ENCODE measurements at regions not wholly inside any gene's neighbourhood (a gene's known extent, or its start where the extent isn't known, plus 50 kb on each side); places are given as distances from the start of the nearest gene placed in this dataset.

DNA sequence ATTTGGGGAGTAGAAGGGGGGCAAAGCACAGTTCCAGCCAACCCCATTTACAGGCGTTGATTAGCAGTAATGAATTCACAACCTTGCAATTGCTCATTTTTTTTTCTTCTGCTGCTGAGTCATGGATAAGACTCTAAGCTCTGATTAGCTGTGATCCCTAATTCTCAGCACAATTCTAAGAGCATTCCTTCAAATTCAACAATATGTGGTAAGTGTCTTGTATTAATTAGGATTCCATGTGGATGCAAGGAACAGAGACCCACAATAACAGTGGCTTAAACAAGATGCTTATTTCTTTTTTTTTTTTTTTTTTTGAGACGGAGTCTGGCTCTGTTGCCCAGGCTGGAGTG lies 133.4 kb downstream of the PALM2AKAP2 start:
- DNase-seq (ENCODE audit: low spot score): no peak

DNA sequence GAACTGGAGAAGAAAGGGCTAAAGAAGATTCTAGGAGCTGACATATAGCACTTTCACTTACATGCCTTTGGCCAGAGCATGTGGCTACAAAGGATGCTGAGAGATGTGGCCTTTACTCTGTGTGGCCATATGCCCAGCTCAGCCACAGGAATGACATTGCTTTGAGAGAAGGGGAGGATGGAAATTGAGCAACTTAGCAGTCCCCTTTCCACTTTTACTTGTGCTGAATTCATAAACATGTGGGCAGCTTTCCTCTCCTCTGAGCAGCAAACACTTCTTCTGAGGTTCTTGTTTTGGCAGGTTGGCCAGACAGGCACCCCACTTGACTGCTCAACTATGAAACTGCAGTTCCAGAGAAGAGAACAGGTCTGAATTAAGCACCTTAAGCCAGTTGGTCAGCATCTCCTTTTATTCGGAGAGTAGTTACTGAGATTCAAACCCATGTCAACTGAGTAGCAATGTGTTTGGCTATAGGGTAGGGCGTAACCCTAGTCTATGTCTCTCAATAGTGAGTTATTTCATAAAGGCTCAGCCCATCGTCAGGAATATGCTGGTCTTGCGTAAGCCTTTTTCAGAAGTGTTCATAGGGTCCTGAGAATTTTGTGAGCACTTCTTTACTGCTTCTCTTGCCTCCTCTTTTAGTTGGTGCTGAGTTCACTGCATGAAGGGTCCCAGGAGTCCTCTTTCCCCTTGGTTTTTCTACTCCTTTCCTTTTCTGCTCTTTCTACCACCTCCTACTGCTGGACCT lies 134.5 kb downstream of the PALM2AKAP2 start:
- no peak for DNase-seq (ENCODE audit: low spot score)

DNA sequence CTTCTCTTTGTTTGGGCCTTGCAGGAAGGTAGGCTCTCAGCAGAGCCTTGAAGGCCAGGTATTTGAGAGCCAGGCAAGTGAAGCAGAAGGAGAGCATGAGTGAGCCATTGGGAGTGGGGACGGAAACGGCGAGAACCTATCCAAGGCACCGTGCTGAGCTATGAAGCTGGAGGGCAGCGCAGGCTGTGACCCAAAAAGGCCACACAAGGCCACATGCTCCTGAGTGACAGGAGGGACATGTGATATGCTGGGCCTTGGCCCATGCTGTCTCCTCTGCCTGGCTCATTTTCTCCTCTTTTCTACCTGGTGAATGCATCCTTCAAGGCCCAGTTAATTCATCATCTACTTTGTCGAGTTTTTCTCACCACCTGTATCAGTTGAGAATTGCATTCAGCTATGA lies 136.3 kb downstream of the PALM2AKAP2 start:
- DNase-seq (ENCODE audit: low spot score): no peak

DNA sequence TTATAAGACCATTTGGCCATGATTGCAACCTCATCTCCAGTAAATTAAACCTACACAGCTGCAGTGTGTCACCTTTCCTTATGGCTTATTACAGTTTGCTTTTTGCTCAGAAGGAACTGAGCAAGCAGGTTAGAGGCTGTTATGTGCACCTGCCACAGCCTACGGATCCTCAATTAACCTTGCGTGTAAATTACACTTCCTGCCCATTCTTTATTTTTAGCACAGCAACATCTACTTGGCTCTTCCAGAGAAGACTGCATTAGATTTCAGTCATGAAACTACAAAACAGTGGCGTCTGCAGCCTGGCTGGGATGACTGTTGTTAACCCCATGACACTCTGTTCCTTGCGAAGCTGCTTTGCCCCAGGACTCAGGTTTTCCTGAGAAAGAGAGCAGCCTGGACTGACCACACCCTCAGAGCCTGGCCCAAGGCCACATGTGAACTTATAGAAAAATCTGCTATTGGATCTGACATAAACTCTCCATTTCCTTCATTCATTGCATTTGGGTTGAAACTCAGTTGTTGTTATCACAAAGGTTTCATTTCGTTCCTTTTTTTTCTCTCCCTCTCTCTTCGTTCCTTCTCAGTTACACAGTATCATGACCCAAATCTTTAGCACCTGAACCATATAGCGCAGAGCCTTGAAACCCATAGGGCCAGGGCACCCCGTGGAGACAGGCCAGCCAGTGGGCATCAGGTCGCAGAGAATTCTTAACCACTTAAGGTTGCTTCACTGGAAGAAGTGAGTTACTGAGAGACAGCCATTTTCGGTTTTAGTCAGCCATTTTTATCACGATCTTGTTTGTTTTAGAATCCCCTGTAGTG lies 138.6 kb downstream of the PALM2AKAP2 start:
- no peak for DNase-seq (ENCODE audit: low spot score)

DNA sequence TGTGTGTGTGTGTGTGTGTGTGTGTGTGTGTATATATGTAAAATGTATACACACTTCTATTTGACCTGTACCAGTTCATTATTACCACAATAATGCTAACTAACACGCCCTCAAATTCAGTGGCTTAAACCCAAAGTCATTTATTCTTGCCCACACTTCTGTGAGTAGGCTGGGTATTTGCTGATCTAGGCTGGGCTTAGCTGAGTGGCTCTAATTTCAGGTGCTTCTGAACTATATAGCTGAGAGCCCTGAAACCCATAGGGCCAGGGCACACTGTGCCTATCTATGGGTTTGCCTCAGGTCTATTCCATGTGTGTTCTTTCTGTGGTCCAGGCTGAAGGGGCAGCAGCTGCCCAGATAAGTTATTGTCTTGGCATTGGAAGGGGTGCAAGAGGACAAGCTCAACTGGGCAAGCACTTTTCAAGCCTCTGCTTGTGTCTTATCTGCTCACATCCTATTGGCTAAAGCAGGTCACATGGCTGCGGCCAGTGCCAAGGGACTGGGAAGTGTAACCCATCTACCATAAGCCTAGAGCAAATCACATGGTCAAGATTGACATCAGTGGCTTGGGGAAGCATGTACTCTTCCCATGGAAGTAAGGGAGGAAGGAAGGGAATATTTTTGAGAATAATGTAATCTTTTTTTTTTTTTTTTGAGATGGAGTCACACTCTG lies 139.9 kb downstream of the PALM2AKAP2 start:
- no peak for DNase-seq (ENCODE audit: low spot score)

DNA sequence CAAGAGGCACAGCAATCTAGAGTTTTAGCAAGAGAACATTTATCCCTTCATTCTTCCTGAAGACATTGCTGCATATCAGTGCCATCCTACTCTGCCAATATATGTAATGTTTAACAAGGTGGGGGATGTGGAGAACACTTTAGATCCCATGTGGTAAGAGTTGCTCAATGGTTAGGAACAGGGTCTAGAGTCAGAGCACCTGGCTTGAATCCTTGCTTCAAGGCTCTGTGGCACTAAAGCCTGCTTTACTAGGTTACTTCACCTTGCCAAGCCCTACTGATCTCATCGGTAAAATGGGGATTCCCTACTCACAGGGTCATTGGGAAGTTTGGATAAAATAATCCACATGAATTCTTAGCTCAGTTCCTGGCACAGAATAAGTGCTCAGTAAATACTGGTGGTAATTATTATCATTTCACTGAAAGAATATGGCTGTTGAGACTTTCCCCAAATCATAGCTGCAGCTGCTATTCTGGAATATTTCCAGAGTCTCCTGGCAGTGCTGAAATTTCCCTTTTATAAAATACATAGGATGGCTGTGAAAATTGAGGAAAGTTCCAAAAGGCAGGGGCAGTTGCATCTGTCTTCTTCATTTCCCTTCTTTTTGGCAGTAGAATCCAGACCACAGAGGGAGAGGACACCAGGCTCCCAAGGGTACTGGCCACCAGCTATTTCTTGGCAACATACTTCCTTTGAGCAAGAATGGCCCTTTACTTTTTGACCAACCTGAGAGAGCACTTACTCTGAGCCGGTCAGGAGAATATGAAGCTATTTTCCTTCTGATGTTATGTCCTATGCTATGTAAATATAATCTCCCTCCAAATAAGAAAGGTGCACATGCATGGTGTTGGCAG lies 142.8 kb downstream of the PALM2AKAP2 start:
- no peak for DNase-seq (ENCODE audit: low spot score)

DNA sequence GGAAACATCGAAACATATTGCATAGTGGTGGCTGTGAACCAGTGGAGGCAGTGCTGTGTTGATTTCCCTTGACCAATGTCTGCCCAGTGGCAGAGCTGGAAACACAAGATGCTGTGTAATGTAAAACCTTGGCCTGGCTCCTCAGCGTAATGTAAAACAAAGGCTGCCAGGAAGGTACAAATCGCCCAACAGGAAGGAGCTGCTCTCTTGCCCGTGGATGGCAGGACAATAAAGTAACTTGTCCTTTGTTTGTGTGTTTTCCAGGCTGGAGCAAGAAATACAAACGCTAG lies 143.4 kb downstream of the PALM2AKAP2 start:
- no peak for DNase-seq (ENCODE audit: low spot score)

DNA sequence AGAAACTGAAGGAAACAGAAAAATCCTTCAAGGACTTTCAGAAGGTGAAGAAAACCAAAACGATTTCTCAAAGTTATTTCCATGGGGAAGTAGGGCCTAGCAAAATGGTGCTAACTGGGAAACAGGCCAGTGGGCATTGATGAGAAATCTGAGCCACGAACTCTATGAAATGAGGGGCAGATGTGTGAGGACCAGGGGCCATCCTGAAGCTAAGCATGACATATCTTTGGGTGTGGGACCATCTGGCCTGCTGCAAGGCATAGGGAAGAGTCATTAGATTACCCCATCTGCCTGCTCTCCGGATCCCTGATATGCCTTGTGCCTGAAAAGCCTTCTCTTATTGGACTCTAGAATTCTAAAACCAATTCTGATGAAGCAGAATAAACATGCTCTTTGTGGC lies 143.8 kb downstream of the PALM2AKAP2 start:
- DNase-seq (ENCODE audit: low spot score): no peak

DNA sequence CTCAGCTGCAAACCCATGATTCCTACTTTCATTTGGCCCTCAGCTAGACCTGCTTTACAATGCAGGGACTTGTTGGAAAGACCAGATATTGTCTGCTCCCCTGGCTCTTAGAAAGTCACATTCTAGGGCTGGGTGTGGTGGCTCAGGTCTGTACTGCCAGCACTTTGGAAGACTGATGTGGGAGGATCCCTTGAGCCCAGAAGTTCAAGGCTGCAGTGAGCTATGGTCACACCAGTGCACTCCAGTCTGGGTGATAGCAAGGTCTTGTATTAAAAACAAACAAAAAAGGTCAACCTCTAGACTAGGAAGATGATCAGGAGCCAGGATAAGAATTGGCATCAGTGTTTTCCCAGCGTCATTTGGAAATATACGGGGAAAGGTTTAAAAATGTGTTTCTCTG lies 145.8 kb downstream of the PALM2AKAP2 start:
- no peak for DNase-seq (ENCODE audit: low spot score)

DNA sequence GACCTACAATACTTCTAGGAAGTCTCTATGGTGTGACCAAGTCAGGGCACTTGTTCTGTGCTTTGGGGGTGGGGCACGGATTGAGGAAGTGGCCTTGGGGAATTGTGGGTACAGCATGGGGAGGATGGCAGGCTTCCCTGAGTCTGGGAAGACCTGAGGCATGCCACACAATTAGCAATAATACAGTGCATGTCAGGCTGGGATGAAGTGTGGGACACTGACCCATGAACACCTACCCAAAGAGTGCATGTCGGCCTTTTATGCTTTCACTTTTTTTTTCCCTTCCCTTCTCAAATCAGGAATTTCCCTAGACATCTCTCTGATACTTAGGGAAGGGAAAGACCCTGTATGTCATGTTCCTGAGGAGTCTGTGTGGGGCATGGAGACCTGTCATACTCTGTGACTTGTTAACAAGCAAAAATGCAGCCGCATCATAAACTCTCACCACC lies 146.4 kb downstream of the PALM2AKAP2 start:
- no peak for DNase-seq (ENCODE audit: low spot score)

DNA sequence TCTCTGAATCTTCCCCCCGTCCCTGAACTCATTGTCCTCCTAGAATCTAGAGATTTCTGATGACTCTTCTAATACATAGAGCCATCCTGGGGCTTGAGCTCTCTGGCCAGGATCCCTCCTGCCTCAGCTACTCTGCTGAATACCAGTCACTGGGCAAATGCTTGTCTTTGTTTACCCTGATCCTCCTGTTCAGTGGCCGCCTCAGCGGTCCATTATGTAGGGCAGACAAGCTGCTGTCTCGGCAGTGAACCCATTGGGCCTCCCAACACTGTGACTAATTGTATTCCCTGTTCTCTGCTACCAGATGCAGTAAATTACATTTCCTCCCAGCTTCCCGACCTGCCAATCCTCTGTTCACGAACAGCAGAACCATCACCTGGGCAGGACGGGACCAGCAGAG lies 151.6 kb downstream of the PALM2AKAP2 start:
- no peak for DNase-seq (ENCODE audit: low spot score)

DNA sequence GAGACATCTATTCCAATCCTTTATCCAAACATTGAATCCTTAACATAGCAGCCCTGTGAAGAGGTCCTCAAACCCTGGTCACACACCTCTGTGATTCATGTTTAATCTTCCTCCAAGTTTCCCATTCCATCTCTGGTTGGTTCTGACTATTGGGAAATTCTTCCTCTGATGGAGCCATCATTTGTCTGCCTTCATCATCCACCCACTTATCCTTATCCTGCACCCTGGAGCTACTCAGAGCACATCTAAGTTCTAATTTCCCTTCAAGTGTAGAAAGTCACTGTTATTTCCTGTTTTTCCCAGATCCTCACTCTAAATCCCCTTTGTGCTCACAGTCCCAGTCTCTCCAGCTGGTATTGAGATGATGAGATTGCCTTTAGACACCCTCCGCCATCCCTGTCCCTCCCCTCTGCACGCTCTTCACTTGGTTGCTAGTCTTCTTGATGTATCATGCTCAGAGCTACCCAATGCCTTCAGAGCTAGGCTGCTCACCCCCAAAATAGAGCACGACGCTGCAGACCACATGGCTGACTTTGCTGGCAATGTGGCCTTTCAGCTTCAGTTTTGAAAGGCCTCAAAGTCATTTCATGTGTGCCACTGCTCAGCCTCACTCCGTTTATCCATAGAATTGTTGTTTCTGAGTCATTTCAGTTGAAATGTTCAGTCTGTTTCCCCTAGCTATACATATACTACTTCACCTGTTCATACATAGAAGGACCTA lies 154.3 kb downstream of the PALM2AKAP2 start:
- no peak for DNase-seq (ENCODE audit: low spot score)

DNA sequence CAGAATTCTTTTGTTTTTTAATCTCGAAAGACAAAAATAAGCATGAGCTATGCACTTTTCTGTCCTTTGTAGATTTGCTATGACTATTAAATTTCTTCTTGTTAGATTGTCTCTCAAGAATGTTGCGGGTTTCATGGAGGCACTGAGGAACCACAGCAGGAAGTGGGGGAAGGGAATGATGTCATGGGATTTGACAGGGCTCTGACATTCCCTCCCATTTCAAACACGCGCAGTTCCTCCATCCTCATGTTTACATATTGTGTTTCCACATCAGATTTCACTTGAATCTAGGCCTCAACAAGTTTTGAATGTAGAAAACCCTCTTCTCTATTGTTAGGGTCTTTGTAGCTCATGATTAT lies 154.8 kb downstream of the PALM2AKAP2 start:
- DNase-seq (ENCODE audit: low spot score): no peak

DNA sequence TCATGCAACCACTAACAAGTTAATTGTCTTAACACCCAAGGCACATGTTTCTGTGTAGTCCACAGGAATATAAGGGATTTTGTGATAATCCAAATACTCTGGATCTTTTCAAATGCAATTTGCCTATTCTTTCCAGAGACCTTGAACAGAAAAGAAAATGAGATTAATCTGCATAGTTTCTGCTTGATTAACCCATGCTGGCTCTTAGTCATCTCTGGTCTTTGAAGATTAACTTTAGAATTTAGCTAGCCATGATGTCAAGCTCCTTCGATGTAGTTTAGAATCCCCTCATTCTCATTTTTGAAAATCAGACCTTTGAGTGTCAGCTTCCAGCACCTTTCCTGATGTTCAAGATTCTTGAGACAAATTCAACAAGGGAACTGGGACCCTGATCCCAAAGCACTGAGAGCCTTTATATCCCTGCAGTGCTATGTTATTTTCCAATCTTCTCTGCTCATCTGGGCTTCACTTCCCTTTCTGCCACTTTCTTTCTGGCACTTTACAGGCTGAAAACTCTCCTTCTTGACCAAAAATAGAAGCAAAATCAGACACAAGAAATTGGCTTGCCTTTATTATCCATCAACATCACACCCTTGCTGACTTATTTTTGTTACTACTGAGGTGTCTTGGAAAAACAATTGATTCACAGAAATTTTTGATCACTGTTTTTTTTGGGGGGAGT lies 155.5 kb downstream of the PALM2AKAP2 start:
- DNase-seq (ENCODE audit: low spot score): no peak

DNA sequence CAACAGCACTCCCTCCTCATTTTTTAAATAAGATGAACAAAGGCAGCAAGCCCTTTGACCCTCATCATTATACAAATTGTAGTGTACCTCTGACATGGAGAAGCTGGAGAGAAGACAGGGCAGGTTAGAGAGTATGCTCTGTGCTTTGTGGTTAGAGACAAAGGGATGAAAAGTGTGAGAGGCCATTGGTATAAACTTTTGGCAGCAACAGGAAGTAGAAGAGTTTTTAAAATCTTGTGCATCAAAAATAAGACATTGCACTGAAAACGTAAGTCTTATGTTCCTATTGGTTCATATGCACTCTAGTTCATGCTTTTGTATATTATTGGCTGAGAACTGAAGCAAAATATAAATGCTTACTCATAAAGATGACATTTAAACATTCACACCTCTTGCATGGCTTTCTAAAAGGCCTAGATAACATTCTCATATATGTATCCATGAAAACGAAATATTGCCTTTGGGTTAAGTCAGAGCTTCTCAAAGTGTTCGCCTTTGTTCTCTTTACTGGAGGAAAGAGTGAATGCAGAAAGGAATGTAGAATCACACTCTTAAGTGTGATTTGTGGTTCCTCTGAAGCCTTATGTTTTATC lies 158.0 kb downstream of the PALM2AKAP2 start:
- no peak for DNase-seq (ENCODE audit: low spot score)

DNA sequence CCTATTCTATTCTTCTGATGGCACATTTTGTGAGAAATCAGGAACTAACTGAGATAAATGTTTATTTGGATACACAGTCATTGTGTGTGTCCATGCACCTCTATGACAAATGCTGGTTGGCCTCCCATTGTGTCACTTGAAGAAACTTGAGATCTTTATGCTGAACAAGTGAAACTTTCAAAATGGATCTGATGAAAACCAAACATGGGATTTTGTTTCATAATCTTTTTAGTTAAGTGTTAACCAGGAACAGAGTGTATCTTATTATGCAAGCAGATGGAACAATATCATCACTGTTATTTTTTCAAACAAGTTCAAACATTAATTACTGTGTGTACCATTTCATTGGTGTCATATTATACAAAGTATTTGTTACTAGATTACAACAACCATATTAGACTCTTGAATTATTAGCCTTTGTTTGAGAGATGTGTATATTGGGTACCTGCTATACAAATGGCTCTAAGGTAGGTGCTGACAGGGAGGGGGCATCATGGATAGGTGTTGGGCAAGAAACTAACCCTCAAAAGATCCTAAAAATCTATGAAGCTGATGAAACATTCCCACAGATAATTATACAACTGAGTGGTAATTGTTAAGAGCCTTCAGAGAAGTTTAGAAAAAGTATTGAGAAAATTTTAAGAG lies 159.8 kb downstream of the PALM2AKAP2 start:
- DNase-seq (ENCODE audit: low spot score): no peak

DNA sequence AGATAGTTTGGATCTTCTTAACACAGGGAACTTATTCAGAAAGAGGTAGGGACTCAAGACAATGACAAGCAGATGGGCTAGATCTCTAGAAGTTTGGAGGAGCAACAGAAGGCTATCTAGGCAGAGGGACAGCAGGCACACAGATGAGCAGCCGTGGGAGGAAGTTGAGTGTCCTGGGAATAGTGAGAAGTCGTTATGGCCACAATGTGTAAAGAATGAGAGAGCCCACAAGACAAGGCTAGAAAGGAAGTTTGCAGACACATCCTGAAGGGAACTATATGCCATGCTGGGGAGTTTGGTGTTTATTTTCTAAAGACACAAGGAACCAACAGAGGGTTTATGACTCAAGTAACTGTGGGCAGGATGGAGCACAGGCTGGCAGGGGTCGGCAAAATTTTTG lies 160.6 kb downstream of the PALM2AKAP2 start:
- DNase-seq (ENCODE audit: low spot score): no peak

DNA sequence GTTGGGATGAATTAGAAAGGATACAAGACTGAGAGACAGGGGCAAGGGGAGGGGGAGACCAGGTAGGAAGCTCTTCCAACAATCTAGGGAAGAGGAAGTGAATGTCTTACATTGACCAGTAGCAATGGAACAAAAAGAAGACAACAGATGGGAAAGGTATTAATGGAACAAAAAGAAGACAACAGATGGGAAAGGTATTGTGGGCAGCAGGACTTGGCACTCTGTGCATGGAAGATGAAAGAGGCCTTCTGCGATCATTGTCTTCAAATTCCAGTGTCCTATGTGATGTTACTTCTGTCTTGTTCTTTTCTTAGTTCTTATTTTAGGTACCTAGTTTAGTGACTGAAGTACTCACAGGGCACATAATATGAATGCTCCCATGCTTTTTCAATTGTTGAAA lies 161.8 kb downstream of the PALM2AKAP2 start:
- no peak for DNase-seq (ENCODE audit: low spot score)

DNA sequence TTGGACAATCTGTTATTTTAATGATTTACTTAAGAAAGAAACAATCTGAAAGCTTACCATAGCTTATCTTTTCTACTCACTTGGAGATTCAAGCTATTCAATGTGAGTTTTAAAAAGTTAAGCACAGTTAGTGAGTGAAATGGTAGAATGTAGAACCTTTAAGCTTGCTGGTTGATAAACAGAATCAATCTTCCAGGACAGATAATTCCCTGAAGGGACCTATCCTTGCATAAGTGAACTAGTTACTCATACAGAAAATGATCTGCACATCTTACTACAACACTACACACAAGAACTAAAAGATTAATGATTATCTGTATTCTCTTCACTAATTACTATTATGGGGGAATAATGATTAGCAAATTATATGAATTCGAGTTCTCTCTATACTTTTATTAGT lies 165.6 kb downstream of the PALM2AKAP2 start:
- DNase-seq (ENCODE audit: low spot score): no peak

DNA sequence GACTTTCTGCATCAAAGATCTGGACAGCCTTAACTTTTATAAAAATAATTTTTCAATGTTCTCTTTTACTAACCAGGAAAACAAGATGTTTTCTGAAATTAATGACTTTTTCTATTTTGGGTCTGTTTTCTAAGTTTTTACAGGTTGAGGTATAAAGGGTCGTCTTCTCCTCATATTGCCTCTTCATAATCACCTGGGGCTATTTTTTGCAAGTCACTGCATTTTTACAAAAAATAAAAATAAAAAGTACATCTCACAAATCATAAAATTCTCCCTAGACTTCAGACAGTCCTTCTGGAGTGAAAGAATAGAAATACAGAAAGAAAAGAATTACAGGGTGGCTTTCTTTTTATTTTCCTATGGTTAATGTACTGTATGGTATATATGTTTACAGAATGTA lies 168.5 kb downstream of the PALM2AKAP2 start:
- no peak for DNase-seq (ENCODE audit: low spot score)

Data from CD4-positive, alpha-beta T cell treated with Interleukin-6 at 100 ng/mL for 8 hours (primary cell).